ENCODE measurements at regions not wholly inside any gene's neighbourhood (a gene's known extent, or its start where the extent isn't known, plus 50 kb on each side); places are given as distances from the start of the nearest gene placed in this dataset.

DNA sequence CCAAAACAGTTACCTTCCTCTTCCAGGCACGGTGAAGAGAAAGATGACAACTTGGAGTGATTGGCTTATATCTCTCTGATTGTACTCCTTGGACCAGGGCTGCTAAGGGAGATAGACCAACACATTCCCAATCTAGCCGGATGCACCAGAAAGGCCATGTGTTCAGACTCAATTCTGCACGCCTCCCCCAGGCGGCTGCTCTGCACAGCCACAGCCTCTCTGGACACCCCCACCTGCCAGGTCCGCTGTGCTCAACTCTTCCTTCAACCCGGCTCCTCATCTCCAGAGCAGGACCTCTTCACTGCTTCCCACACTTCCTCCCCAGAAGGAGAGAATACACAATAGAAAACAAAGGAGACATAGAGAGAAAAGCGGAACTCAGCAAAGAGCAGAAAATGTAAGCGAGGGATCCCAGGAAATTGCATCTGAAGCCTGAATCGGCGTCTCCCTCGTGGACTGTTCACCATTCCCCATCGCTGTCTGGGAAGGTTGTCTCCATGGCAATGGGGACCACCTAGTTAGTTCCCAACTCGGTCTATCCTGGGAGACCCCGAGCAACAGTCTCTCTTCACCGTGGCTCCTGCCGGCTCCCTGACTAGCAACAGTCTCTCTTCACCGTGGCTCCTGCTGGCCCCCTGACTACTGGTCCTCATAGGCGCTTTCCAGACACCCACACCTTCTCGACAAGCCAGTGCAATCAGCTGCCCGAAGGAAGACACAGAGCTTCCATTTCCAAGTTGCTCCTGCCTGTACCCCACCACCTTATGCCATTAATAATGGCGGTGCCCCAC, 361.7 kb upstream of the MYT1L start:
- DNase-seq (ENCODE audit: low spot score): no peak

DNA sequence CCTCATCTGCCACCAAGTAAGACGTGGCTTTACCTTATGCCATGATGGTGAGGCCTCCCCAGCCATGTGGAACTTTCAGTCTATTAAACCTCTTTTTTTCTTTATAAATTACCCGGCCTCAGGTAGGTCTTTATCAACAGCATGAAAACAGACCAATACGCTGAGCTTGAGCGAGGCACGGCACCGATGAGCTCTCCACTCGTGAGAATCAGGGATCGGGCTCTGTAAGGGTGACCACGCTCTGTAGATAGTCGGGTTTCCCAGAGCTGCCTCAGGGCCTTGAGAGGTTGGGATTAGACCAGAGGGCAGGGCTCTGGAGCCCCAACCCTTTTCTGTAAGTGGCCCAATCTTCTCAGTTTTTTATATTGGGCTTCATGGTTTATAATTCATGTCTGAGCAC, 360.3 kb upstream of the MYT1L start:
- no peak for DNase-seq (ENCODE audit: low spot score)

DNA sequence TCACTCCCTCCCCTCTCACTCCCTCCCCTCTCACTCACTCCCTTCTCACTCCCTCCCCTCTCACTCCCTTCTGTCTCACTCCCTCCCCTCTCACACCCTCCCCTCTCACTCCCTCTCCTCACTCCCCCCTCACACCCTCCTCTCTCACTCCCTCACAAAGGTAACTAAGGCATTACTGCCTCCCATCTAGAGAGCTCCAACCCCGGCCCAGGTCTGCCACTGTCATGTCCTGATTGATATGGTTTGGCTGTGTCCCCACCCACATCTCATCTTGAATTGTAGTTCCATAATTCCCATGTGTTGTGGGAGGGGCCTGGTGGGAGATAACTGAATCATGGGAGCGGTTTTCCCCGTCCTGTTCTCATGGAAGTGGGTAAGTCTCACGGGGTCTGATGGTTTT, 359.9 kb upstream of the MYT1L start:
- DNase-seq (ENCODE audit: low spot score): no peak

GRCh38 chr2:2689306-2689705, 358.2 kb upstream of the MYT1L start:
- DNase-seq (ENCODE audit: low spot score): no peak

DNA sequence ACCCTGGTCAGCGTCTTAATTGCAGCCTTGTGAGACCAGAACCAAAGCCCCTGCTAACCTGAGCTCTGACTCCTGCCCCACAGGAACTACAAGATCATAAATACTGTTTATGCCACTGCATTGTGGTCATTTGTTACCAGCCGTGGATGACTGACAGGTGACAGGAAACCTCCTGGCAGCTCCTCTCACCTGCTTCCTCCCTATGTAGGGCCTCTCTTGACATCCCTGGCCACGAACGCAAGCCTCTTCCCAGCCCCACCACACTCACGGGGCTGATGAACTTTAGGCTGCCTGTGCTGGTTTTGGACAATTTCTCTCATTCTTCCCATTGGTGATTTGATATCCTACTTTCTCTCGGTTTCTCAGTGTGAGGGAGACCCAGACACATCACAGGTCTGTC, 357.2 kb upstream of the MYT1L start:
- no peak for DNase-seq (ENCODE audit: low spot score)

GRCh38 chr2:2687745-2688144, 356.7 kb upstream of the MYT1L start:
- no peak for DNase-seq (ENCODE audit: low spot score)

DNA sequence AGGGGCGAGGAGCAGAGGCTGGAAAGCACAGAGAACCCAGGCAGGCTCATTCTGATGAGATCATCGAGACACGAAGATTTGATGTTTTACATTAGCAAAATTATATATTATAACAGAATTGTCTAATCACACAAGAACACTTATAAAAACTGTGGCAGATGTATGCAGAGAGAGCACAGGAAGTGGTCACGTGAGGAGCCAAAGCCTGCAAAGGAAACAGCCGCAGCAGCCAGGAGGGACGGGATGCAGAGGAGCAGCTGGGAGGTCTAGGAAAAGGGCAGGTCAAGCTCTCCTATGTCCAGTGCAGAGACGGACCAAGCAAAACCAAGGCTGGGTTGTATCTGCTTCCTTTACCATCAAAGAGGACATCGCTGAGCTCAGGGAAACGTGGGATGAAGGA, 355.1 kb upstream of the MYT1L start:
- DNase-seq (ENCODE audit: low spot score): no peak

GRCh38 chr2:2683606-2684224, 352.6 kb upstream of the MYT1L start:
- no peak for DNase-seq (ENCODE audit: low spot score)

DNA sequence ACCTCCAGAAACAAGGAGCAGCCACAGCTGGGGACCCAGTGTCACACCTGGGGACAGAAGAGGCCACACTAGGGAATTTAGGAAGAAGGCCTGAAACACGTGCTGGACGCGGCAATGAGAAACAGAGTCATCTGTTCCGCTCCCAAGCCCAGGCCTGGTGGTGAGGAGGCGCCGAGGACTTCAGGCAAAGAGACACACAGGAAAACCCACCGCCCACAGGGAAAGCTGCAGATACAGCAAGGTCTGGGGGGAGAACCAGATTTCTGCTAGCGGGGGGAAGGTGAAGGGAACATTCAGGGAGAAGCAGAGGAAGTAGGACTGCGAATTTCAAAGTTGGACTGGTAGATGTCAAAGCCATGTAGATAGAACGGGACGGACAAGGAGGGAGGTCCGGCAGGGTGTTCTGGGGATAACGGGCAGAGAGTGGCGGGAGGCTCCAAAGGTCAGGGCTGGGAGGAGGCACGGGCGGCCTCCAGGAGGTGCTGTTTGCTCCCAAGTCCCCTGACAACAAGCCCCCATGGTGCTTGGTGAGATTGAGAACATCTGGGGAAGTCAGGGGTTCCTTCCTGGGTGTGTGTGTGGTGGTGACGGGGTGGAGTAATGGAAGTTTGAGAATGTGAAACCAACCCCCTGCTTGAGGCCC, 351.7 kb upstream of the MYT1L start:
- no peak for DNase-seq (ENCODE audit: low spot score)

GRCh38 chr2:2681711-2682251, 350.7 kb upstream of the MYT1L start:
- DNase-seq (ENCODE audit: low spot score): no peak

DNA sequence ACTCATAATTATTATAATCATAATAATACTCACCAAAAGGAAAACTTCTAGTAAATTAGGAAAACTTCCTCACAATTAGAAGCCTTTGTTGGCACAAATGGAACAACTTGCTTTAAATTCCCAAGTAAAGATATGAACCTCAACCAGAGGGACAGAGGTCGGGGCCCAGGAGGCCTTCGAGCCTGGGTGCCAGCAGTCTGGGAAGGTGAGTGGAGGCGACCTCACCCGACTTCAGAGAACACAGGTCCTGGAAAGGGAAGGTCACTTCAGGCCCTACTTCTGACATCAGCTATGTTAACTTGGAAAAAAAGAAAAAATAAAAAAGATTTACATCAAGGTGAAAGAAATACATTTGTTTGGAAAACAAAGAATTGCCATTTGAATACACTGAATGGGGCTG, 350.0 kb upstream of the MYT1L start:
- DNase-seq (ENCODE audit: low spot score): no peak

DNA sequence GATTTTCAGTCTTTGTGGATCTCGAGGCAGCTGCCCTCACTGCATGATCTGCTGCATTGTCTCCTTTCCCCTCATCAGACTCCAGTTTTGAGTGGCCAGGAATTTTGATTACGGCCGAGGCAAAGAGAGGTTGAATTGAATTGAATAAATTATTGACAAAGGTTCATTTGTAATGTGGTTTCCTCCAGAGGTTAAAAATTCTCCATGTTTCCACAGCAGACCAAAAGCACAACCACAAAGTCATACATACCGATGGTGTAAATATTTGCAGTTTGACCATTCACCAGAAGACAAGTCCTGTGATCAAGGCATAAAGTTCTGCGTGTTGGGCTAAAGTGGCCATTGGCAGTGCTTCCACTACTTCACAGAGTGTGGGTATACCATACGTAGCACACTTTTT, 343.8 kb upstream of the MYT1L start:
- no peak for DNase-seq (ENCODE audit: low spot score)

GRCh38 chr2:2673406-2673805, 342.3 kb upstream of the MYT1L start:
- DNase-seq (ENCODE audit: low spot score): no peak

DNA sequence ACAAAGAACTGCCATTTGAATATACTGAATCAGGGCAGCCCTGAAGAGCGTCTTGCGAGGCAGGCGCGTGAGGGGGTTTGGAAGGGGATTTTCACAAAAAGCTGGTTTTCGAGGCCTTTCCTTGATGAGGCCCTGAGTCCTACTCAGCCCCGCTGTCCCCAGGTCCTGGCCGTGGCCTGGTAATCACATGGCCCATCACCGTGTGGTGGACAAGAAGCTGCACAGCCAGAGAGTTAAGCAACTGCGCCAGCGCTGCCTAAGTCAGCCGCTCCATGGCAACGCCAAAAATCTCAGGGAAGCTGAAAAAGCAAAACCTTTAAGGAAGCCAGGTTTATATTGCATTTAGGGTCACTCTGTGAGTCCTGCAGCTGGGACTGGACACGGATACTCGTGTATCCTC, 341.2 kb upstream of the MYT1L start:
- no peak for DNase-seq (ENCODE audit: low spot score)

- no peak for DNase-seq (ENCODE audit: low spot score)
Measured at GRCh38 chr2:2671826-2672225, 340.8 kb upstream of the MYT1L start.

- no peak for DNase-seq (ENCODE audit: low spot score)
Measured at GRCh38 chr2:2669316-2669715, 338.2 kb upstream of the MYT1L start.

DNA sequence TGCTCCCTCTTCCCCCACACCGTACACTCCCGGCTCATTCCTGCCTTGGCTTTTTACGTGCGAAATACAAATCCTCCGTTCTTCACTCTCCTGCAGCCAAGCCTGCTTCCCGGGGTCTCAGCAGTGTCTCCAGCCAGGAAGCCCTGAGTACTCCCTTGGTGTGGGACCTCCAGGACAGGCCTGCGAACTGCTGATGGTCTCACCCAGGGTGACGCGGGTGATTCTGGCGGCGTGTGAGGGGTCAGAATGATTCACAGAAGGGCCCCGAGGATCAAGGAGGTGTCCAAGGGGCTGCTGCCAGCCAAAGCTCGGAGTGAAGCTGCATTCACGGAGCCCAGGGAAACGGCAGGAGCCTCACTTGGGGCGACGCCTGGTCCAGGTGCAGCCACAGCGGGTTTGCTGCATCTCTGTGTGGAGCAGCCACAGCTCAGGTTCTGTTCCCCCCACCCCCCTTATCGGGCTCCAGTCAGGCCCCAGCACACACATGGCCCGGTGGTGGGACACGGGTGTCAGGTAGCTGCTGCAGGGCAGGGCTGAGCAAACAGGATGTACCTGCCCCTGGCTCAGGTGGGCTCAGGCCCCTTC, 337.7 kb upstream of the MYT1L start:
- DNase-seq (ENCODE audit: low spot score): no peak

GRCh38 chr2:2667690-2668089, 336.6 kb upstream of the MYT1L start:
- no peak for DNase-seq (ENCODE audit: low spot score)

DNA sequence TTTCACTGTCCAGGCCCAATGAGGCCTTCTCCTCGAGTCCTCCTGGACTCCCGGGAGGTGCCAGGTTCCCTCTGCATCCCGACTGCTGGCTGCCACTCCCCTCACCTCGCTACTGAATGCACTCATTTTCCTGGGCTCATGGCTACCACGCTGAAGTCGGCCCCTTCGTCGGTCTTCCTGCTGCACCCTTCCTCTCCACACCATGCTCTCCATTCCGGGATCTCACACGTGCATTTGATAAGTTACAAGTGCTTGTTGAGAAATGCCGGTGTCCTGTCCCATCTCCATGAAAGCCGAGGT, 334.7 kb upstream of the MYT1L start:
- DNase-seq (ENCODE audit: low spot score): no peak

DNA sequence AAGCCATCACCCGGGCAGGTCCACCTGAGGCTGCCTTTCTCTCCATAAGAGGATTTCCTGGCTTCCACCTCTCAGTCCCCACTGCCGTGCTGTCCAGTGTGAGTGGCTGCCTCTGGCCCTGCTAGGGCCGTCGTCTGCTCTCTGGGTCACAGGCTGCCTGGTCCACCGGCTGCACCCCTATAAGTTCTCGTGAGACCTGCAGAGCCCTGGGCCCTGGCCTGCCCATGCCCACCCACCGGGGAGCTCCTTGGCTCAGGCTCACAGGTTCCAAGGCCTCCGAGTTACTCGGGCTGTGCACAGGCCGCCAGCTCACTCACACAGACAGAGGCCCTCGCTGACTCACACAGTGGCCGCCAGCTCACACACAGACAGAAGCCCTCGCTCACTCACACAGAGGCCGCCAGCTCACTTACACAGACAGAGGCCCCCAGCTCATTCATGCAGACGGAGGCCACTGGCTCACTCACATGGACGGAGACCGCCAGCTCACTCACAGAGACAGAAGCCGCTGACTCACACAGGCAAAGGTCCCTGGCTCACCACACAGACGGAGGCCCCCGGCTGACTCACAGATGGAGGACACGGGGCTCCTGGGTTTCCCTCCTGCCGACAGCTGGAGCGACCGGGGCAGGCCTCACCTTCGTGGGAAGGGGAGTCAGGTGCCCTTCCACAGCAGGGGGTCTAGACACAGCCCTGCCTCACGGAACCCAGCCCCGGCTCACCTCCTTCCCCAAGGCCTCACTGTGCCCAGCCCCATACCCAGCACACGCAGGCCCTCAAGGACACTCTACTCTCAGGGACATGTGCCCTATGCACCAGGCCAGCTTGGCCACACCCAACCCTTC, 334.1 kb upstream of the MYT1L start:
- no peak for DNase-seq (ENCODE audit: low spot score)

- no peak for DNase-seq (ENCODE audit: low spot score)
Measured at GRCh38 chr2:2663401-2664036, 332.4 kb upstream of the MYT1L start.
